Kidney glomerular epithelial cell (primary cell): ENCODE measurements at regions not wholly inside any gene's neighbourhood (a gene's known extent, or its start where the extent isn't known, plus 50 kb on each side); places are given as distances from the start of the nearest gene placed in this dataset.
"Not testable (repeated sequence)": the region's sequence is repeated elsewhere in the genome, so short reads cannot be mapped to it uniquely, and the experiment has no call there.

Experiments used
- DNase-seq: peaks from one replicate; lab custom pipeline; 2025; lab: John Stamatoyannopoulos, UW

DNA sequence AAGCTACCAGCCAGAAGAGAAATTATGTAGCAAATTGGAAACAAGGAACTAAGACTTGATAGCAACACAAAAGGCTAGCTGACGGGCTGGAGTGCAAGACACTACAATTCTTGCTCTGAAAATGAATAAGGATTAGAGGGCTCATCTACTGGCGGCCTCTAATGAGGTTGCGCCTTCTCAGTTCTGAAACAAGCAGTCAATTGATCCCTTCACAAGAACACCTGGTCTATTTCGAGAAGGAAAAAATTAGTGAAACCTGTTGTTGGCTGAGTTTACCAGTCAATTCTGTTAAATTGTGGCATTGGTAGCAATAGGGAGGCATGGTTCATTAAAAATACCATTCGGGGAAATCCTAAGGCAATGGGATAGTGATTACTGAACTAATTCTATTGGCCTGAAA is 74.8 kb upstream of the JARID2 start:
- DNase-seq: no peak

GRCh38 chr6:15176816-15177370 is 69.0 kb upstream of the JARID2 start:
- DNase-seq: no peak

DNA sequence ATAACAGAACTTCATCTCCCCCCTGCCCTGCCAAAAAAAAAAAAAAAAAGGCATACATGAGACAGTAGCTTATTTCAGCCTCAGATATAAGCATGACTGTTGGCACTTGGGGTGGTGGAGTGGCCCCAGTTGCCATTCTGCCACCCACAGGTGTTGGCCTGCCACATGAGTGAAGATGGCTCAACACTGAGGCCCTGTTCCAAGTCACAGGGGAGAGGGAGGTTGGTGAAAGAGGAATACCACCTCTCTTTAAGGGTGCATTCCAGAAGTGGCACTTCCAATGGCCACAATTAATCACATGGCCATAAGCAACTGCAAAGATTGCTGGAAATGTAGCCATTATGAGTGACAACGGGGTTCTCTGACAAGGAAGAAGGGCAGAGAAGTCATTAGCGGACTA is 61.9 kb upstream of the JARID2 start:
- DNase-seq: no peak

- no peak for DNase-seq
Observed at GRCh38 chr6:15184441-15184861, 61.4 kb upstream of the JARID2 start.

GRCh38 chr6:15185111-15185510 is 60.8 kb upstream of the JARID2 start:
- DNase-seq: not testable (repeated sequence)

DNA sequence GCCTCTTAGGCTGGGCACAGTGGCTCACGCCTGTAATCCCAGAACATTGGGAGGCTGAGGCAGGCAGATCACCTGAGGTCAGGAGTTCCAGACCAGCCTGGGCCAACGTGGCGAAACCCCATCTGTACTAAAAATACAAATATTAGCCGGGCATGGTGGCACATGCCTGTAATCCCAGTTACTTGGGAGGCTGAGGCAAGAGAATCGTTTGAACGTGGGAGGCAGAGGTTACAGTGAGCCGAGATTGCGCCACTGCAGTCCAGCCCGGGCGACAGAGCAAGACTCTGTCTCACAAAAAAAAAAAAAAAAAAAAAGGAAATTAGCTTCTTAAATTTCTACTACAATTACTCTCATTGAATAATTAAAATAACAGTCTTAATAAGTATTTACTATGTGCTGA is 52.4 kb upstream of the JARID2 start:
- DNase-seq: not testable (repeated sequence)

DNA sequence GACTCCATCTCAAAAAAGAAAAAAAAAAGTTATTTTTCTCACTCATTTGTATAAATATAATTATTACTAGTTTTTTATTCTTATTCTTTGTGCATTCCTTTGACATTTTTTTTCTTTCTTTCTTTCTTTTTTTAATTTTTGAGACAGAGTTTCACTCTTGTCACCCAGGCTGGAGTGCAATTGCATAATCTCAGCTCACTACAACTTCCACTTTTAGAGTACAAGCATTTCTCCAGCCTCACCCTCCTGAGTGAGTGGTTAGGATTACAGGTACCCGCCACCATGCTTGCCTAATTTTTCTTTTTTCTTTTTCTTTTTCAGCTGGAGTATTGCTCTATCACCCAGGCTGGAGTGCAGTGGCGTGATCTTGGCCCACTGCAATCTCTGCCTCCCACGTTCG is 51.4 kb upstream of the JARID2 start:
- DNase-seq: no peak
